Heart left ventricle (tissue), 13 donors: ENCODE measurements at regions not wholly inside any gene's neighbourhood (a gene's known extent, or its start where the extent isn't known, plus 50 kb on each side); places are given as distances from the start of the nearest gene placed in this dataset.
"Not testable (repeated sequence)": the region's sequence is repeated elsewhere in the genome, so short reads cannot be mapped to it uniquely, and the experiment has no call there.

Experiments
- POLR2A ChIP-seq, 2 donors: fragments of 450-650 bp; IDR thresholded peaks; one replicate each; pipeline ENCODE4 v1.6.1; 2017; ENCODE audit warnings: antibody characterized with exemption in 2 of 2, mild to moderate bottlenecking in 2 of 2, moderate library complexity in 2 of 2
- TF ChIP-seq, protein P1 (sequence below), 12 donors: fragments of 200-600 bp; sonication (generic) in 4 of 12; IDR thresholded peaks; one replicate each; pipeline versions ENCODE4 v1.5.0 to v1.8.0; 2018 to 2022; ENCODE audit warnings: antibody characterized with exemption in 12 of 12, mild to moderate bottlenecking in 5 of 12
- donor health status: ischemic (EF 13 %, LVEDD 7.1; RV severe dilation, severe dysfunction).
- donor health status: DM: no; HTN: yes; CAD: no.
- donor health status: DM: no; HTN: no; CAD: no.
- donor health status: ischemic (EF 25% LVEDD 6.9; RV normal size, moderate dysfunction).
- donor health status: ischemic (EF 25% LVEDD 5.7; RV mildly dilated, moderate dysfunction).
- donor health status: ischemic (EF 35%, LVEDD 5.7; RV mildly dilated, moderate dysfunction).
- donor health status: nonischemic (EF 11% LVEDD 7.7; RV severe dilation, severe dysfunction).
- donor health status: DM: yes; HTN: yes; CAD: no.
- donor health status: PGD.
- donor health status: ischemic (EF 29% LVEDD 5.4; RV normal size, mild dysfunction).
- donor health status: nonischemic (EF 23%, LVEDD 6.1; RV moderate dilation, normal function).

DNA sequence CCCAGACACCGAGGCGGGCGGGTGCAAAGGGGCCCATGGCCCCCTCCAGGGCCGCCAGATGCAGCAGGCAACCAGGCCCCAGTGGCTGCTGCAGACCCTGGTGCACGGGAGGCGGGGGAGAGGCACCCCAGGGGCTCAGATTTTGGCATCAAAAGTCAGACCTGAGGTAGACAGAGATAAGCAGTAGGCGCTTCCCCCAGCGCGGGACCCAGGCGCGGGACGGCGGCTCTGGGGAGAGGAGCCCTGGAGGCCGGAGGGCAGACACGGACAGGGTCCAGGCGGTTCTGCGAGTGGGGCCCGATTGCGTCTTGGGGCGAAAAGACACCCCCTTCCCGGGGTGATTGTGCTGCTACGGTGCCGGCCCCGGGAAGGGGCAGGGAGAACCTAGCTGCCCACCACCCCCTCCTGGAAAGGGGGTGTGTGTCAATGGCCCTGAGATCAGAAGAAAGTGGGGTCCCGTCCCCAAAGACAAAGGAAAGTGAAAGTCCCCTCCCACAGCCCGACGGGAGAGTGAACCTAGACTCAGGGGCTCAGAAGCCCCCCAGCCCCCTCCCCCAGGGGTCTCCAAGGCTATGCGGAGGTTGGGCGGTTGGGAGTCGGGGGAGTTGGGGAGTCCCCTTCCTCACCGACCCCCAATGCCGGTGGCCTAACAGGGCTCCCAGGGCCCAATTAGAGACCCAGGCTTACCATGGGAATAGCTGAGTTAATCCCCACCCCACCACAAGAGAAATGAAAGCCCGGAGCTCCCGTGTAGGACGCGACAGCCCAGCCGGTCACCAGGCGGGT, 178.5 kb downstream of the SPATA31A1 start:
- TF ChIP-seq, protein P1, sequence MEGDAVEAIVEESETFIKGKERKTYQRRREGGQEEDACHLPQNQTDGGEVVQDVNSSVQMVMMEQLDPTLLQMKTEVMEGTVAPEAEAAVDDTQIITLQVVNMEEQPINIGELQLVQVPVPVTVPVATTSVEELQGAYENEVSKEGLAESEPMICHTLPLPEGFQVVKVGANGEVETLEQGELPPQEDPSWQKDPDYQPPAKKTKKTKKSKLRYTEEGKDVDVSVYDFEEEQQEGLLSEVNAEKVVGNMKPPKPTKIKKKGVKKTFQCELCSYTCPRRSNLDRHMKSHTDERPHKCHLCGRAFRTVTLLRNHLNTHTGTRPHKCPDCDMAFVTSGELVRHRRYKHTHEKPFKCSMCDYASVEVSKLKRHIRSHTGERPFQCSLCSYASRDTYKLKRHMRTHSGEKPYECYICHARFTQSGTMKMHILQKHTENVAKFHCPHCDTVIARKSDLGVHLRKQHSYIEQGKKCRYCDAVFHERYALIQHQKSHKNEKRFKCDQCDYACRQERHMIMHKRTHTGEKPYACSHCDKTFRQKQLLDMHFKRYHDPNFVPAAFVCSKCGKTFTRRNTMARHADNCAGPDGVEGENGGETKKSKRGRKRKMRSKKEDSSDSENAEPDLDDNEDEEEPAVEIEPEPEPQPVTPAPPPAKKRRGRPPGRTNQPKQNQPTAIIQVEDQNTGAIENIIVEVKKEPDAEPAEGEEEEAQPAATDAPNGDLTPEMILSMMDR (IDR thresholded peaks at IDR 0.05) = not testable (repeated sequence)
- TF ChIP-seq POLR2A (IDR thresholded peaks at IDR 0.05) = not testable (repeated sequence)
